Fibroblast of lung (primary cell): ENCODE measurements at regions not wholly inside any gene's neighbourhood (a gene's known extent, or its start where the extent isn't known, plus 50 kb on each side); places are given as distances from the start of the nearest gene placed in this dataset.

Experiments
- DNase-seq, 2 donors: peaks; one replicate each; pipeline versions ENCODE4 v3.0.0 to v3.0.0-alpha.2; 2010; ENCODE audit warnings: low read depth in 2 of 2
- H2AFZ ChIP-seq: 2 replicates; pipeline ENCODE4 v1.5.1; 2012; ENCODE audit warnings: low read length, control low read depth, inconsistent platforms
- H3K27ac ChIP-seq: 2 replicates; pipeline ENCODE4 v1.5.1; 2011; ENCODE audit warnings: low read length, control low read depth; ENCODE audit not compliant: insufficient read depth
- H3K27me3 ChIP-seq: 2 replicates; pipeline ENCODE4 v1.5.1; 2011; ENCODE audit warnings: mild to moderate bottlenecking, low read length; ENCODE audit not compliant: control insufficient read depth, insufficient read depth
- H3K36me3 ChIP-seq: 2 replicates; pipeline ENCODE4 v1.5.1; 2011; ENCODE audit warnings: low read length; ENCODE audit not compliant: control insufficient read depth, insufficient read depth
- H3K4me1 ChIP-seq: 2 replicates; pipeline ENCODE4 v1.5.1; 2011; ENCODE audit warnings: low read length; ENCODE audit not compliant: control insufficient read depth, insufficient read depth; ENCODE audit errors: extremely low read depth
- H3K4me2 ChIP-seq: 2 replicates; pipeline ENCODE4 v1.5.1; 2011; ENCODE audit warnings: low read length, control low read depth; ENCODE audit not compliant: insufficient read depth; ENCODE audit errors: extremely low read depth
- H3K4me3 ChIP-seq, 4 experiments: fragments of 200-600 bp in 1 of 4; sonication (generic) in 1 of 4; replicated peaks in 1 of 4; 2 replicates each; pipeline ENCODE4 v1.5.1; 2011 to 2016; ENCODE audit warnings: low read length in 4 of 4, low read depth in 3 of 4, mild to moderate bottlenecking in 3 of 4, control low read depth in 2 of 4, inconsistent platforms in 1 of 4, mixed read lengths in 1 of 4; ENCODE audit not compliant: insufficient read depth in 1 of 4; ENCODE audit errors: control extremely low read depth in 1 of 4
- H3K79me2 ChIP-seq: 2 replicates; pipeline ENCODE4 v1.5.1; 2012; ENCODE audit warnings: mild to moderate bottlenecking, low read length, inconsistent platforms; ENCODE audit not compliant: control insufficient read depth, insufficient read depth
- H3K9ac ChIP-seq: 2 replicates; pipeline ENCODE4 v1.5.1; 2011; ENCODE audit warnings: mild to moderate bottlenecking, low read length, control low read depth; ENCODE audit not compliant: insufficient read depth
- H3K9me3 ChIP-seq: 2 replicates; pipeline ENCODE4 v1.5.1; 2012; ENCODE audit warnings: low read depth, low read length; ENCODE audit not compliant: control insufficient read depth, insufficient read depth
- H4K20me1 ChIP-seq: 2 replicates; pipeline ENCODE4 v1.5.1; 2011; ENCODE audit warnings: low read length; ENCODE audit not compliant: control insufficient read depth, insufficient read depth; ENCODE audit errors: extremely low read depth
- EZH2 ChIP-seq: IDR thresholded peaks from 2 replicates; pipeline ENCODE4 v1.5.1; 2012; ENCODE audit warnings: low read length, control low read depth, mild to moderate bottlenecking; ENCODE audit errors: missing control alignments
- TF ChIP-seq, protein P1 (sequence below), 2 donors: IDR thresholded peaks in 1 of 2; conservative IDR thresholded peaks in 1 of 2; 1 replicate in 1 of 2; 2 replicates in 1 of 2; pipeline ENCODE4 v1.5.1; 2011 to 2012; ENCODE audit warnings: low read length in 2 of 2, control low read depth in 1 of 2, inconsistent platforms in 1 of 2, low read depth in 1 of 2, mild to moderate bottlenecking in 1 of 2

DNA sequence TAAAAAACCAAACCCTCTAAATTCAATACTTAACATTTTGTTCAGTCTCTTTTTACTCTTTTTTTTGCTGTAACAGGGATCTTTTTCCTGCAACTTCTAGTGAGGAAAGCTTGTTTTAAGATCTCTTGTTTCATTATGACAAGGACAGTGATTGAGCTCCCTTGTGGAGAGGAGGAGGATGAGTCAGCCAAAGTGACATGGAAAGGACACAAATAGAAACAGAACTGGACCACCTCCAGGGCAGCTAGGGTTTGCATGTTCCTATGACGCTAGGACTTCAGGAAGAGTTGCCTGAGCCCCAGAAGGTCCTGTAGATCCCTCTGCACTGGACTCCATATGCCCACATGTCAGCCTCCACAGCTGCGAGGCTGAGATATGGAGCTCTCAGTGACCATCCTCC is 212.6 kb upstream of the FAM78B start:
- Histone ChIP-seq H3K27me3 (no peaks in the 10 kb centered on the region), H3K27ac (no peak overlapping the region), H3K9ac (no peak overlapping the region), H3K4me3 (no peak overlapping the region), H2AFZ (no peak overlapping the region), H3K4me2 (no peak overlapping the region), H3K4me1 (no peaks in the 10 kb centered on the region), H3K36me3 (no peaks in the 10 kb centered on the region), H3K79me2 (no peaks in the 10 kb centered on the region), H3K9me3 (no peaks in the 10 kb centered on the region), H4K20me1 (no peaks in the 10 kb centered on the region)
- DNase-seq, result peak in 1 of 2 donors; percentile 12
- no peak for TF ChIP-seq EZH2
- TF ChIP-seq, protein P1, sequence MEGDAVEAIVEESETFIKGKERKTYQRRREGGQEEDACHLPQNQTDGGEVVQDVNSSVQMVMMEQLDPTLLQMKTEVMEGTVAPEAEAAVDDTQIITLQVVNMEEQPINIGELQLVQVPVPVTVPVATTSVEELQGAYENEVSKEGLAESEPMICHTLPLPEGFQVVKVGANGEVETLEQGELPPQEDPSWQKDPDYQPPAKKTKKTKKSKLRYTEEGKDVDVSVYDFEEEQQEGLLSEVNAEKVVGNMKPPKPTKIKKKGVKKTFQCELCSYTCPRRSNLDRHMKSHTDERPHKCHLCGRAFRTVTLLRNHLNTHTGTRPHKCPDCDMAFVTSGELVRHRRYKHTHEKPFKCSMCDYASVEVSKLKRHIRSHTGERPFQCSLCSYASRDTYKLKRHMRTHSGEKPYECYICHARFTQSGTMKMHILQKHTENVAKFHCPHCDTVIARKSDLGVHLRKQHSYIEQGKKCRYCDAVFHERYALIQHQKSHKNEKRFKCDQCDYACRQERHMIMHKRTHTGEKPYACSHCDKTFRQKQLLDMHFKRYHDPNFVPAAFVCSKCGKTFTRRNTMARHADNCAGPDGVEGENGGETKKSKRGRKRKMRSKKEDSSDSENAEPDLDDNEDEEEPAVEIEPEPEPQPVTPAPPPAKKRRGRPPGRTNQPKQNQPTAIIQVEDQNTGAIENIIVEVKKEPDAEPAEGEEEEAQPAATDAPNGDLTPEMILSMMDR (conservative IDR thresholded peaks at IDR 0.05 in 1 of 2, IDR thresholded peaks at IDR 0.05 in 1 of 2; ENCODE audit: low read depth in 1 of 2, low read length in 2 of 2), result no peak

DNA sequence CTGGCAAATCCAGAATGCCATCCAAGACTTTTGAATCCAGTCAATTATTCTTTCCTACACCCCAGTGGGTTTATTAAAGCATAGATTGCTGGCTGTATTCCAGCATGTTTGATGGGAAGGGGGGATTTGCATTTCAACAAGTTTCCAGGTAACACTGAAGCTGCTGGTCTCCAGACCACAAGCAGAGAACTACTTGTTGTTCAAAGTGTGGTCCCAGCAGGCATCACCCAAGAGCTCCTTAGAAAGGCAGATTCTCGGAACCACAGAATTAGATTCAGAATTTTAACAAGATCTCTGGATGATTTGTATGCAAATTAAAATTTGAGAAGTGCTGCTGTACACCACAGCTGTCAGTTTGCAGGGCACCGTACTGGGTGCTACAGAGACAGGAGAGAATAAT is 216.3 kb upstream of the FAM78B start:
- Histone ChIP-seq H3K4me3 (no peak overlapping the region), H3K79me2 (no peaks in the 10 kb centered on the region), H3K4me1 (no peaks in the 10 kb centered on the region), H2AFZ (no peak overlapping the region), H4K20me1 (no peaks in the 10 kb centered on the region), H3K9me3 (no peaks in the 10 kb centered on the region), H3K36me3 (no peaks in the 10 kb centered on the region), H3K27ac (no peak overlapping the region), H3K27me3 (no peaks in the 10 kb centered on the region), H3K4me2 (no peak overlapping the region), H3K9ac (no peak overlapping the region)
- DNase-seq, result no peak
- TF ChIP-seq EZH2, result no peak
- TF ChIP-seq, protein P1 (conservative IDR thresholded peaks at IDR 0.05 in 1 of 2, IDR thresholded peaks at IDR 0.05 in 1 of 2; ENCODE audit: low read depth in 1 of 2, low read length in 2 of 2), result no peak

DNA sequence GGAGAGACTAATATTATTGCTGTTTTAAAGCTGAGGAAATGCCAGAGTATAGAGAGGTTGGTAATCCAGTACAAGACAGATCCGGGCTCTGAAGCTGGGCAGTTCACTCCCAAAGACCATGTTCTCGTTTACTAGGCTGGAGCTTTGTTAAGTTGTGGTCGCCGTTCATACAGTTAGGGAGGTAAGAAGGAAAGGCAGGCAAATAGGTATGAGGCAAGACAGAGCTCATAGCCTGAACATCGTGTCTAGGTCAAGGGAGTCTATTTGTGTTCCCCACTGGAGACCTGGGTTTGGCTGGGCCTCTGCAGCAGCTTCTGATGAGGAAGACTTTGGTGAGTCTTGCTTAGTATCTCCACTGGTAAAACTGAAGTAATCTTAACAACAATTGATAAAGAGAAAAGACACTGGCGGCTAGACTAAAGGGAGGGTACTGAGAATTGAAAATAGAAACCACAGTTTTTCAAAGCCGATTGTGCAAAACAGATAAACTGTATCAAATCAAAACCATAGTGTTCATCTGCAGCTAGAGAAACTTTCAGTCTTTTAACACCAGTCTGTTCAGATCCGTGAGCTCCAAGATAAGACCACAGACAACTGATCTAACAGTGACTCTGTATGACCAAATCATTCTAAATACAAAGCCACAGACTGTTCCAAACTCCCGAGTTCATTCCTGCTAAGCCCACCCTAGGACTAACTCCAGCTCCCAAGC is 217.0 kb upstream of the FAM78B start:
- H3K4me1 ChIP-seq, result no peaks in the 10 kb centered on the region
- H3K79me2 ChIP-seq, result no peaks in the 10 kb centered on the region
- no peak overlapping the region for H3K4me3 ChIP-seq
- no peak overlapping the region for H3K9ac ChIP-seq
- no peaks in the 10 kb centered on the region for H3K27me3 ChIP-seq
- no peak overlapping the region for H2AFZ ChIP-seq
- H4K20me1 ChIP-seq, result no peaks in the 10 kb centered on the region
- no peaks in the 10 kb centered on the region for H3K36me3 ChIP-seq
- no peak for DNase-seq
- no peak overlapping the region for H3K4me2 ChIP-seq
- H3K27ac ChIP-seq, result no peak overlapping the region
- TF ChIP-seq, protein P1 (conservative IDR thresholded peaks at IDR 0.05 in 1 of 2, IDR thresholded peaks at IDR 0.05 in 1 of 2; ENCODE audit: low read depth in 1 of 2, low read length in 2 of 2), result no peak
- no peak for TF ChIP-seq EZH2
- H3K9me3 ChIP-seq, result no peaks in the 10 kb centered on the region
